Activated CD8-positive, alpha-beta memory T cell treated with anti-CD3 and anti-CD28 coated beads for 24 hours (primary cell): ENCODE measurements at regions not wholly inside any gene's neighbourhood (a gene's known extent, or its start where the extent isn't known, plus 50 kb on each side); places are given as distances from the start of the nearest gene placed in this dataset.
"Not testable (repeated sequence)": the region's sequence is repeated elsewhere in the genome, so short reads cannot be mapped to it uniquely, and the experiment has no call there.

ENCODE experiments used
- DNase-seq: peaks from one replicate; pipeline ENCODE4 v3.0.0-alpha.2; 2020

- DNase-seq, result no peak
These were observed 92.3 kb upstream of the CD44 start for GRCh38 chr11:35046681-35047080.

GRCh38 chr11:35047179-35047578 is 91.8 kb upstream of the CD44 start:
- DNase-seq, result peak; percentile 72

GRCh38 chr11:35047769-35048168 is 91.2 kb upstream of the CD44 start:
- DNase-seq, result no peak

- not testable (repeated sequence) for DNase-seq
These were observed 90.6 kb upstream of the CD44 start for GRCh38 chr11:35048346-35048745.

- no peak for DNase-seq
These were observed 89.0 kb upstream of the CD44 start for GRCh38 chr11:35049859-35050531.

GRCh38 chr11:35050541-35050995 is 88.4 kb upstream of the CD44 start:
- DNase-seq, result no peak

DNA sequence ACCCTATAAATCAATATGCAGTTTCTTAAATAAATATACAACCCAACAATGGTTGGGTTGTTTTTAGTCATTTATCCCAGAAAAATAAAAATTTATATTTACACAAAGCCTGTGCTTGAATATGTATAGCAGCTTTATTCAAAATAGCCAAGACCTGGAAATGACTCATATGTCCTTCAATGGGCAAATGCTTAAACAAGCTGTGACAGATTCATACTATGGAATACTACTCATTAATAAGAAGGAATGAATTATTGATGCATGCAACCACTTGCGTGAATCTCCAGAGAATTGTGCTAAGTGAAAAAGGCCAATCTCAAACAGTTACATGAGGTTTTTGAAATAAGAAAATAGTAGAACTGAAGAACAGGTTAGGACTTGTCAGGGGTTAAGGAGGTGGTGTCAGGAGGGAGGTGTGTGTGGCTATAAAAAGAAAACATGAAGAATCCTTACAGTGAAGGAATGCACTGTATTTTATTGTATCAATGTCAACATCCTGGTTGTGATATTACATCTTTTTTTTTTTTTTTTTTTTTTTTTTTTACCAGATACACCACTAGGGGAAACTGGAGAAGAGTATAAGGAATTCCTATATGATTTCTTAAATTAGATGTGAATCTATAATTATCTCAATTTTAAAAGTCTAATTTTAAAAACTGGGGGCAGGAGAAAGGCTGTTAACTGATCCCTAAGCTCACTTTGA is 82.4 kb upstream of the CD44 start:
- DNase-seq, result no peak

DNA sequence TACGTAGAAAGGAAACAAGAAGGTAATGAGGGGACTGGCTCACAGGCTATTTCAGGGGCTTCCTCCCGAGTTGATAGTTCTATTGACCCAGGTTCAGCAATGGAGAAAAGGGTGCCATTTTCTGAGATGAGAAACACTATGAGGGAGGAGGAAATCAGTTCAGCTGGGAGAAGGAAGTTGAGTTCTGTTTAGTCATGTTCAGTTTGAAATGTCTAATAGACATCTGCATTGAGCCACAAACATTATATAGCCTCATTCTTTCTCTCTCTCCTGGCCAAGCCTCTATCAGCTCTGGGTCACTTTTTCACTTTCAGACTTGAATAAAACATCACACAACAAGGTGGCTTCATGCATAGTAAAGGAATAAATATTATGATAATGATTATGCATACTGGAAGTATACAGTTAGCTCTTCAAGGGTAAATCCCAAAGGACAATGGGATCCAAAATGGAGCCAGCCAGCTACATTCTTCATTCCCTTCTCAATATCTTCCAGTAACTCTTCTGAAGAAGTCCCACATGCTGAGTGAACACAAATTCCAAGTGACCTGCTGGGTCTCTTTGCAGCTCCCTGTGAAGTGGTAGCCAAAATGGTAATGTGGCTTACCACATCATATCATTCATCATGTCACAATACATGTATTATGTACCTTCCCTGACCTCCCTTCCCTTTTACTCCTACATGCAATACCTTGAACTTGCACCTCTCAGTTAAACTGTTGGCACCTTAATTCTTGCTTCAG is 80.9 kb upstream of the CD44 start:
- DNase-seq, result no peak

DNA sequence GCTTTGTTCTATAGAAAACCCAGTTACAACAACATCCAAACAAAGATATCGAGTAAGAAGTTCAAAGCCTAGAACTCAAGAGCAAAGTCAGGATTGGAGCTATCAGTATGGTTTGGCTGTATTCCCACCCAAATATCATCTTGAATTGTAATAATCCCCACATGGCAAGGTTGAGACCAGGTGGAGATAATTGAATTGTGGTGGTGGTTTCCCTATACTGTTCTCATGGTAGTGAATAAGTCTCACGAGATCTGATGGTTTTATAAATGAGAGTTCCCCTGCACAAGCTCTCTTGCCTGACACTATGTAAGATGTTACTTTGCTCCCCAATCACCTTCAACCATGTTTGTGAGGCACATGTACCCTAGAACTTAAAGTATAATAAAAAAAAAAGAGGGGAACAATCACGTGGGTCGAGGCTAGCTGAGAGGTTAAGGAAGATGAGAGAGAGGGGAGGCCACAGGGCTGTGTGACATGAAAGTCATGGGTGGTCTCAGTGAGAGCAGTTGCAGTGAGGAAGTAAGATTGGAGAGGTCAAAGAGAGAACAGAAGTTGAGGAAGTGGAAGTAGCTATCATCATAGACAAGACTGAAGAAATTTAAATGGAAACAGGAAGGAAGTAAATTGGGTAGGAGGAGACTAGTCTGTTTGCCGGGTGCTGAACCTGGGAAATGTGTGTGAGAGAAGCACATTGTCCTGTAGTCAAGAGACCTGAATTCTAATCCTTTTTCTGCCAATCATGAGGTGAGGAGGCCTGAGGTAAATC is 80.1 kb upstream of the CD44 start:
- no peak for DNase-seq

DNA sequence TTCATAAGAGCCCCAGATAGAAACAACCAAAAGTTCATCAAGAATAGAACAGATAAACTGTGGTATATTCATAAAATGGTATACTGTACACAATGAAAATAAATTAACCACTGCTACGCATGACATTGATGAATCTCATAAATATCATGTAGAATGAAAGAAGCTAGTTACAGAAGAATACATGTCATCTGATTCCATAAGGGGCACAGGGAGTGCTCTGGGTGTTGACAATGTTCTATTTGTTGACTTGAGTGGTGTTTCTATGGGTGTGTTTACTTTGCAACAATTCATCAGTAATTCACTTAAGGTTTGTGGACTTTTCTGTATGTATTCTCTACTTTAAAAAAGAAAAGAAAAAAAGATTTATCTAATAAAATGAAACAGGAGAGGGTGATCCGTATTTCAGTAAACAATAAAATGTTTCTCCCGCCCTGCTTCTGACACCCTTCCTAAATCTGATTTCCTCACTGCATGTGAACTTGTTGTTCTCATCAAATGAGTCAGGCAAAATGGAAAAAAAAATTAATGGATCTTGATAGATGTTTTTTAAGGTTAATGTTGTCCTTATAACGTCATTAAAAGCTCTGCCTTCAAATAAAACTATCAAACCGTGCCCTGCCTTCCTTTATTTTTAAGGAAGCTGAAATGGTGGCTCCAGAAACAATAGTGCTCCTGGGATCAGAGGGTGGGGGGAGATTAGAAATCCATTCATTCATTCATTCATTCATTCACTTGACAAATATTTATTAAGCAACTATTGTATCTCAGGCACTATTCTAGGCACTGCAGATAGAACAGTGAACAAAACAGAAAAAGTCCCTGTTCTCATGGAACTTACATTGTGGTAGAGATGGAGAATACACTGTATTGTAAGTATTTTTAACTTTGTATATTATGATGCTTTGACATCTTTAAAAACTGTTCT is 77.2 kb upstream of the CD44 start:
- DNase-seq, result no peak

DNA sequence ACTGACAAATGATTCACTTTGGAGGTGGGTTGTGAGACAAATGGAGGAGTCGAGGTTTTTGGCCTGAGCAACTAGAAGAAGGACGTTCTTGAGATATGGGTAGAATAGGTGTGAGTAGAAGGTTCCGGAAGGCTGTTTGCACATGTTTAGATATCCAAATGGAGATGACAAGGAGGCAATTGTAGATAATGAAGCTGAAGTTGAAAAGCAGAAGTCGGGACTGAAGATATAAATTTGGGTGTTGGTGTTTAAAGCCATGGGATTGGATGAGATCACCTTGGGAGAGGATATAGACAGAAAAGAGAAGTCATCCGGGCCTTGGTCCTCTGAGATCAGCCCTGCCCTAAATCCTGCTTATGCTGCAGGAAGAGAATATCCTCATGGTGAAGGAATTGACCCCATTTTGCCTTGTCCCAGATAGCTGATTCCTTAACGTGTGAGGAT is 75.5 kb upstream of the CD44 start:
- DNase-seq, result no peak

DNA sequence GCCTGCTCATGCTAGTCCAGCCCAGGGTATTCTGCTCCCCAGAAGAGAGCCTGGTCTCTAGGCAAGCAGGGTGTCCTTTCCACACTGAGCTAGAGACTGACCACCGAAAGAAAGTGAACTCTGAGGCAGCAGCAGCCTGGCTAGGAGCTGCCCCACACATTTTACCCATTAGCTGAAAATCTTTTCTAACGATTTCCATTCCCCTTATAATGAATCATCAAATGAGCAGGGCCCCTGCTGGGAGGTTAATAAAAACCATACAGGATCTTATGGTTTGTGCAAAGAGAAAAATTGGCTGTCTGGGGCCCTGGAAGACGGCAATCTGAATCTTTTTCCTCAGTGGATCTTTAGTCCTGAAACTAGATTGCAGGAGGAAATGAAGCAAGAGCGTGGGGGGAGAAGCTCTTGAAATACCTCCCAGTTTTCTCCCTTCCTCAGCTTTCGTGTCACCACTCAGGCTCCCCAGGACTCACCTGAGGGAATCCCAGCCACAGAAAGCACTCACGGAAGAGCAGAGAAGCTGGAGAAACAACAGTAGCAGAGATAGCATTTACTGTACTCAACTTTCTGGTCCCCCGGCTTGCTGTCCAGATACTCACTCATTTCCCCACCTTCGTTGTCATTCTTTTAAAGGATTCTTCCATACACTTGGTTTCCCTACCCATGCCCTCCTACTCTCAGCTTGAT is 74.7 kb upstream of the CD44 start:
- no peak for DNase-seq

DNA sequence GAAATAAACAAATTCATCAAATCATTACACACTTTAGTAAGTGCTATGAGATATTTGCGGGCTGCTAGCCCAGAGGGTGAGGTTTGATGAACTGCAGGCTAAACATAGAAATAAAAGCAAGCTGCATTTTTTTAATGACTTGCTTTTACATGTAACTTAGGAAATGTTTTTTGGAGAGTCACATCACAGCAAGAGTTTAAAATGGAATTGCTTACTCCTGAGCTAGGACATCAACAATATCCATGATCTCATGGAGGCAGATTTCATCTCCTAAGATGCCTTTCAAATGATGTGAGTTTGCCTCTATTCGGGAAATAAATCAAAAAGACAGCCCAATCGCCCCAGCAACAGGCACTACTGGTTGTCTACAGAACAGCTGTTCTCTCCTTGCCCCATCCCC is 73.4 kb upstream of the CD44 start:
- DNase-seq, result no peak

DNA sequence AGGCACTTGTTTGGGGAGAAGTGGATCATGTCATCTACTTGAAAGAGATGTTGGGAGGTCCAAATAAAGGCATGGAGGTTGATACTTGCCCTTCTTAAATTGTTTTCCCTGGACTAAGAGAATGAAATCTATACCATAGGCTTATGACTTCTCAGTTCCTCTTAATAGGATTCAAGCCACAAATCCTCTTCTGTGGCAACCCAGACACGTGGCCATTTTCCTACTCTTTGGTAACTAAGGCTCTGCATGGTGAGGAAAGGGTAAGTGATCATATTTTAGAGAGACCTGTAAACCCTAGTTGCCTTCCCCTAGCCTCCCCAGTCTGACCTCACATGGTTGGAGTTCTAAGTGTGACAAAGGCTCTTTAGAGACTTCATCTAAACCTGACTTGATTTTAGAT is 72.9 kb upstream of the CD44 start:
- no peak for DNase-seq

DNA sequence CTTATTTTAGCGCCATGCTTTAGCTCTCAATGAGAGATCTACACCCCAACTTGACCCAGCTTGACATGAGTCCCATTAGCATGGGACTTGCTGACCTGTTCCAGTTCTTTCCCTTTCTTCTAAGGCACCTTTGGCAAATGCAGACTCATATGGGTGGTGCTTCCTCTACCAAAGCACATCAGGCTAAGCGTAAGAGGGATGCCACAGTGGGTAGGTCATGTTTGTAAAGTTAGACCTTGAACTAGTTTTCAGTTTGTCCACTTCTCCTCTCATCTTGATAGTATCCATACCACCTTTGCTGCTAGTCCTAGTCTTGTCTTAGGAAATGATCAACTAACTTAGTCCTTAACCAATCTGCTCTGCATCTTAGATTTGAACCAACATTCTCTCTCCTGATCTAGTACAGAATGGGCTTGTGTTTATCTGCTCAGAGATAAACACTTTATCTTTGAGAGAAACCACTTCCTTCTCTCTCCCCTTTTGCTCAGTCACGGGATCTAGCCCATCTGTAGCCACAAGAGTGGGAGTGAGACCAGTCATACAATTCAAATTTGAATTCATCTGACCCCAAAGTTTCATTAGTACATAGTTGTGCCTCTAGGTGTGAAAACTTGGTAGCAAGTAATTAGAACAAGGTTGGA is 72.1 kb upstream of the CD44 start:
- no peak for DNase-seq

DNA sequence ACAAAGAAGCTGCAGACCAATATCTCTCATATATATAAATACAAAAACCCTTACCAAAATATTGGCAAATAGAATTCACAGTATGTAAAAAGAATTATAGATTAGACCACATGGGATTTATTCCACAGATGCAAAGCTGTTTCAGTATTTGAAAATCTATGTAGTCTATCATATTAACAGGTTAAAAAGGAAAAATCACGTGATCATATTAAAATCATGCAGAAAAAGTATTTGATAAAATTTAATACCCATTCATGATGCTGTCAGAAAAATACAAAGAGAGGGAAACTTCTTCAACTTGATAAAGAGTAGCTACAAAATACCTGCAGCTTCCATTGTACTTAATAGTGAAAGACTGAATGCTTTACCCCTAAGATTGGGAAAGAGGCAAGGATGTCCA is 67.2 kb upstream of the CD44 start:
- no peak for DNase-seq

GRCh38 chr11:35073691-35074419 is 65.1 kb upstream of the CD44 start:
- no peak for DNase-seq

GRCh38 chr11:35076201-35077100 is 62.5 kb upstream of the CD44 start:
- no peak for DNase-seq
